ENCODE measurements at regions not wholly inside any gene's neighbourhood (a gene's known extent, or its start where the extent isn't known, plus 50 kb on each side); places are given as distances from the start of the nearest gene placed in this dataset.

- TF ChIP-seq FOS (IDR thresholded peaks at IDR 0.05; ENCODE audit: low read depth, low read length): no peak
- peak; percentile 86 for TF ChIP-seq CTCF (conservative IDR thresholded peaks at IDR 0.05; ENCODE audit: low read depth, low read length)
- TF ChIP-seq POLR2A (IDR thresholded peaks at IDR 0.05; ENCODE audit: low read depth, low read length): no peak
- no peak for TF ChIP-seq MAZ (IDR thresholded peaks at IDR 0.05; ENCODE audit: borderline replicate concordance, low read depth, low read length)
These were observed 73.9 kb upstream of the VTCN1 start for GRCh38 chr1:117284399-117285215.

All from IMR-90 (cell line).